ENCODE measurements at regions not wholly inside any gene's neighbourhood (a gene's known extent, or its start where the extent isn't known, plus 50 kb on each side); places are given as distances from the start of the nearest gene placed in this dataset.

DNA sequence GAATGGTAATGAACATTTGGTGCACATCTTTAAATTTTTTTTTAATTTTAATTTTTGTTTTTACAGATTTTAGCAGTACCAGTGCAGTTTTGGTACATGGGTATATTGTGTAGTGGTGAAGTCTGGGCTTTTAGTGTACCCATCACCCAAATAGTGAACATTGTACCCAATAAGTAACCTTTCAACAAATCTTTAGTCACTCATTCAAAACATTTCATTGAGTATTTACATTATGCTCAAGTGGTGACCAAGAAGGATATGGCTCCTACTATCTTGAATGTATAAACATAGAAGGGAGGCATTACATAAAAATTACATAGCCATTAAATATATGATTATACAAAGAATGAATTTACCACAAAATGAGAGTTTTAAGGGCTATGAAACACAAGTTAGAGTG, 223.3 kb downstream of the SPRY1 start:
- H3K27ac ChIP-seq, result no peak overlapping the region

DNA sequence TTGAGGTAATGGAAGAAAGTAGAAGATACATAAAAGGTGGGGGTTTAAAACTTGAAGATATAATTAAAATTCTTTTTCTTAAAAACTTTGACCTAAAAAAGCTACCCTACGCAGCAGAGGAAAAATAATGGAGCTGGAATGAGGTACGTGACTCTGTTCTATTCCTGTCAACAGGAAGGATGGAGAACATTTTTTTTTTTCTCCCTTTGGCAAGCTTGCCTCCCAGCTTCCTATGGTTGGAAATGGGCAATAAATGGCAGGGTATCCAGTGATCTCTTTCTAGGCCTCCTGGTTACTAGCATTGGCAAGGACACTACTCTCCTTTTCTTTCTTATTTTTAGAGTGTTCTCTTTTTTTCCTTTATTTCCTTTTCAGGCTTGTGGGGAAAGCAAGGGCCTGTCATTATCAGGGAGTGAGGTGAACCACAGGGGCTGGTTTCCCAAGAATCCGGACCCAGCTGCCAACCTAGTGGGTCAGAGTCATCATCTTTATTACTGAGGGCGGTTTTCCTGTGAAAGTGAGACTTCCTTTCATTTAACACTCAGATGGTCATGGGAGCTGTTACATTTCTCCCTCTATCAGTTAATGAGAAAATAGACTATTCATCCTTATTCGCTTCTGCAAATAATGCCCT, 224.6 kb downstream of the SPRY1 start:
- TF ChIP-seq, protein P1, sequence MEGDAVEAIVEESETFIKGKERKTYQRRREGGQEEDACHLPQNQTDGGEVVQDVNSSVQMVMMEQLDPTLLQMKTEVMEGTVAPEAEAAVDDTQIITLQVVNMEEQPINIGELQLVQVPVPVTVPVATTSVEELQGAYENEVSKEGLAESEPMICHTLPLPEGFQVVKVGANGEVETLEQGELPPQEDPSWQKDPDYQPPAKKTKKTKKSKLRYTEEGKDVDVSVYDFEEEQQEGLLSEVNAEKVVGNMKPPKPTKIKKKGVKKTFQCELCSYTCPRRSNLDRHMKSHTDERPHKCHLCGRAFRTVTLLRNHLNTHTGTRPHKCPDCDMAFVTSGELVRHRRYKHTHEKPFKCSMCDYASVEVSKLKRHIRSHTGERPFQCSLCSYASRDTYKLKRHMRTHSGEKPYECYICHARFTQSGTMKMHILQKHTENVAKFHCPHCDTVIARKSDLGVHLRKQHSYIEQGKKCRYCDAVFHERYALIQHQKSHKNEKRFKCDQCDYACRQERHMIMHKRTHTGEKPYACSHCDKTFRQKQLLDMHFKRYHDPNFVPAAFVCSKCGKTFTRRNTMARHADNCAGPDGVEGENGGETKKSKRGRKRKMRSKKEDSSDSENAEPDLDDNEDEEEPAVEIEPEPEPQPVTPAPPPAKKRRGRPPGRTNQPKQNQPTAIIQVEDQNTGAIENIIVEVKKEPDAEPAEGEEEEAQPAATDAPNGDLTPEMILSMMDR (IDR thresholded peaks at IDR 0.05), result no peak
- no peak for TF ChIP-seq ZFX (IDR thresholded peaks at IDR 0.05; ENCODE audit: borderline replicate concordance)
- no peak overlapping the region for H3K27ac ChIP-seq

More for the DNA sequence above, 223.3 kb downstream of the SPRY1 start:
- TF ChIP-seq, protein P1 (IDR thresholded peaks at IDR 0.05), result no peak
- TF ChIP-seq ZFX (IDR thresholded peaks at IDR 0.05; ENCODE audit: borderline replicate concordance), result no peak

DNA sequence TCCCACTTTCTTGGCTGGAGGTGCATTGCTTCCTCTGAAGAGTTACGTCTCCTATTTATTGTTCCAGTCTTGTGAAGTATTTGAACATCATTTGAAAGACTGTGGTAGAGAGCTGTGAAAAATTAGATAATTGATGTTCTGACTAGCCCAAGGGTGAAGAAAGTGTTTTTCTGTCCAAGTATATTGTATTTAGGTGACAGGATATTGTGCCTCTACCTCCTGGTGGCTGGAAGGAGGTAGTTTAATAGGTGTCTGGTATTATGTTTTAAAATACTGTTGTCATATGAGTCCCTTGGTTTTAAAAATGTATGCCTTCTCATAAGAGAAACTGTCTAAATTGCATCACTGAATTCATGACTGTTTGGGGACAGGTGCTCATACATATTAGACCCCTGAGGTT, 226.0 kb downstream of the SPRY1 start:
- TF ChIP-seq, protein P1 (IDR thresholded peaks at IDR 0.05), result no peak
- no peak for TF ChIP-seq ZFX (IDR thresholded peaks at IDR 0.05; ENCODE audit: borderline replicate concordance)
- H3K27ac ChIP-seq, result no peak overlapping the region

DNA sequence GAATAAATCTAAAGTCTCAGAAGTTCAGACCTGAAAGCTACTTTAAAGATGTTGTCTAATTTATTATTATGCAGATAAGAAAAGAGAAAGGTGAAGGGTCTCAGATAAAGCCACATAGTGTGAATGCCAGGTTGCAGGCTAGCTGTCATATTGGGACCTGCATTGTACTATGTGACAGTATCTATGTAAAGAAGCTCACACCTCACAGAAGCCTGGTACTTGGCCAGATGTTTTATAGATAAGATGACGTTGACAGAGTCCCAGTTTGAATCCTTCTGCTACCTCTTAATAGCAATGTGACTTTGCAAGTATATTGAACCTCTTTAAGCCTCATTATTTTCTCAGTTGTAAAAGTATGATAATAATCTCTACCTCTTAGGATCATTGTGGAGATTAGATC, 227.0 kb downstream of the SPRY1 start:
- TF ChIP-seq ZFX (IDR thresholded peaks at IDR 0.05; ENCODE audit: borderline replicate concordance), result no peak
- TF ChIP-seq, protein P1 (IDR thresholded peaks at IDR 0.05), result no peak
- no peak overlapping the region for H3K27ac ChIP-seq

DNA sequence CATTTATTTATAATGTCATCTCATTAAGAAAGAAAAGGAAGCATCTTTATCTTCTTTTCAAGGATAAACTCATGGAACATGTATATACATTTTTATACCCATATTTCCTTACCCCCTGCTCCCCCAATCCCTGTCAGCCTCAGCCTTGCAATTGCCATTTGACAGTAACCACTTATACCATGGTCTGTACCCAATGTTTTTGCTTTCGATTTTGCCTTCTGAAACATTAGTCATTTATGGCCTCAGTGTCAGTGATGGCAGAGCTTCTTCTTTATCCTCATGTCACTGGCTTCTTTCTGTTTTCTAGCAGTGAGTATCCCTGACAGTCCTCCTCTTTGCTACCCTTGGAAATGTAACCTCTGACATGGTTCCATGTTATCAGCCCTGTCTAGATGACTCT, 228.4 kb downstream of the SPRY1 start:
- TF ChIP-seq, protein P1 (IDR thresholded peaks at IDR 0.05), result no peak
- no peak for TF ChIP-seq ZFX (IDR thresholded peaks at IDR 0.05; ENCODE audit: borderline replicate concordance)
- H3K27ac ChIP-seq, result no peak overlapping the region

DNA sequence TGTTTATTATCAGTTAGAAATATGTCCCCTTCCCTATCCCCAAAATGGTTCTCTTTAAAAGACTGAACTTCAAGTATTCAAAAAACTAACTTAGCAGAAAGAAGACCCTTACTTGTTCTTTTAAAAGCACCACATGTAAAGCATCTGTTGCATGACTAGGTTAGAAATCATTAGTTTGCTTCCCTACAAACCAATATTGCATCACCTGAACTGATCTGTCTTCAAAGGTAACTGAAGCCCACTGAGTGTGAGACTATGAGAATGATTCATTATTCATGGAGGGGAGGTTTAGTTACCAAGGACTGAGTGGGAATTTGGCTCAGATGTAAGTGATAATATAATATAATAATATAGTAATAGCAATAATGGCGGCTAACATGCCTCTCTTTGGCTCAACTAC, 231.7 kb downstream of the SPRY1 start:
- no peak for TF ChIP-seq ZFX (IDR thresholded peaks at IDR 0.05; ENCODE audit: borderline replicate concordance)
- TF ChIP-seq, protein P1 (IDR thresholded peaks at IDR 0.05), result no peak
- no peak overlapping the region for H3K27ac ChIP-seq

DNA sequence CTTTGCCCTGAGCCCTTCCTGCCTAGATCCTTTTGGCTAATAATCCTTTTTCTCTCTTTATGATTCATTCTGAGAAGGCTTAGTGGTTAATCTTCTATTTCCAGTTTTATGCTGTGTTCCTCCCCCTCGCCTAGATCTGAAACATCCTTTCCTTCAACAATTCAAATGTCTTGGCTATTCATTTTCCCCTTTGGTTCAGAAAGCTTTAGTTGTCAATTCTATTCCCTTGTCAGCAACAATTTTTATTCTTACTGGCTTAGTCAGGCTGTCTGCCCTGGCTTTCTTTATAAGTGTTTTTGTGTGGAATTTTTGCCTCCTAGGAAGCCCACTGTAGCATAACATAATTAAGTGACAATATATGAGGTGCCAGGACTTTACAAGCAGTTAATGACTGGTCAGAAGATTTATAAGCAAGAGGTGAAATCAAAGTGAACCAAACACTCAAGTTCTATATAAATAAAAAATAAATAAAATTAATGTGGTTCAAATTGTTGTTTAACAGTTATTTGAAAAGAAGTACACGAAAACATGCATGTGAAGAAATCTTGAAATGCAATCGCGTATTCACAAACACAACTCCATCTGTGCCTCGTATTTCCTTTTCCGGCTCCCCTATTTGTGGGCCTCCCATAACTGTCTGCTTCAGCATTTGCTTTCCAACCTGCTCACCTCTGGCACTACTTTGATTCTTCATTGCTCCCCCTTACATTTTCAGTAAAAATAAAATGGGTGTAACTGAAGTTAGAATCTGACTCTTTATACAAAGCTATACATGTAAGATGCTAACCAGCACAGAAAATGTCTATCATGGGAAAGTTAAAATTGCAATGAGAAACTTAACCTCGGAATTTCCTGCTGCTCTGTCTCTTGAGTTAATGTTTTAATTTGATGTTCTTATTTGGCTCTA, 235.4 kb downstream of the SPRY1 start:
- no peak overlapping the region for H3K27ac ChIP-seq
- TF ChIP-seq ZFX (IDR thresholded peaks at IDR 0.05; ENCODE audit: borderline replicate concordance), result no peak
- TF ChIP-seq, protein P1 (IDR thresholded peaks at IDR 0.05), result no peak

Data from 22Rv1 (cell line).